ENCODE measurements at regions not wholly inside any gene's neighbourhood (a gene's known extent, or its start where the extent isn't known, plus 50 kb on each side); places are given as distances from the start of the nearest gene placed in this dataset.
A peak's percentile ranks its signal among the peaks of the same experiment; 100 is the strongest.

- DNase-seq, result no peak
Observed at GRCh38 chr9:108642871-108643270, 212.9 kb downstream of the ACTL7B start.

- DNase-seq, result no peak
Observed at GRCh38 chr9:108640230-108640629, 215.6 kb downstream of the ACTL7B start.

GRCh38 chr9:108639696-108640095 lies 216.1 kb downstream of the ACTL7B start:
- no peak for DNase-seq

GRCh38 chr9:108639091-108639490 lies 216.7 kb downstream of the ACTL7B start:
- no peak for DNase-seq

- DNase-seq, result no peak
Observed at GRCh38 chr9:108637340-108637739, 218.4 kb downstream of the ACTL7B start.

GRCh38 chr9:108636013-108636412 lies 219.8 kb downstream of the ACTL7B start:
- DNase-seq, result no peak

GRCh38 chr9:108634672-108635462 lies 220.9 kb downstream of the ACTL7B start:
- DNase-seq, result no peak

GRCh38 chr9:108634204-108634603 lies 221.6 kb downstream of the ACTL7B start:
- DNase-seq, result peak; percentile 62

GRCh38 chr9:108631496-108632285 lies 224.1 kb downstream of the ACTL7B start:
- DNase-seq, result no peak

GRCh38 chr9:108628316-108628715 lies 227.5 kb downstream of the ACTL7B start:
- no peak for DNase-seq

GRCh38 chr9:108626743-108627142 lies 229.0 kb downstream of the ACTL7B start:
- DNase-seq, result no peak

GRCh38 chr9:108621991-108622855 lies 233.6 kb downstream of the ACTL7B start:
- DNase-seq, result no peak

- DNase-seq, result no peak
Observed at GRCh38 chr9:108620767-108621166, 235.0 kb downstream of the ACTL7B start.

- DNase-seq, result no peak
Observed at GRCh38 chr9:108618906-108619550, 236.8 kb downstream of the ACTL7B start.

GRCh38 chr9:108617676-108618075 lies 238.1 kb downstream of the ACTL7B start:
- no peak for DNase-seq

- no peak for DNase-seq
Observed at GRCh38 chr9:108615152-108615551, 240.6 kb downstream of the ACTL7B start.

GRCh38 chr9:108612513-108612912 lies 243.3 kb downstream of the ACTL7B start:
- DNase-seq, result no peak

GRCh38 chr9:108609897-108610253 lies 245.9 kb downstream of the ACTL7B start:
- no peak for DNase-seq

GRCh38 chr9:108609227-108609896 lies 246.4 kb downstream of the ACTL7B start:
- no peak for DNase-seq

- no peak for DNase-seq
Observed at GRCh38 chr9:108607607-108608006, 248.2 kb downstream of the ACTL7B start.

GRCh38 chr9:108606401-108606800 lies 249.4 kb downstream of the ACTL7B start:
- DNase-seq, result no peak

- no peak for DNase-seq
Observed at GRCh38 chr9:108603141-108603540, 252.6 kb downstream of the ACTL7B start.

Data from NCI-H345 (cell line).